ENCODE measurements at regions not wholly inside any gene's neighbourhood (a gene's known extent, or its start where the extent isn't known, plus 50 kb on each side); places are given as distances from the start of the nearest gene placed in this dataset.

DNA sequence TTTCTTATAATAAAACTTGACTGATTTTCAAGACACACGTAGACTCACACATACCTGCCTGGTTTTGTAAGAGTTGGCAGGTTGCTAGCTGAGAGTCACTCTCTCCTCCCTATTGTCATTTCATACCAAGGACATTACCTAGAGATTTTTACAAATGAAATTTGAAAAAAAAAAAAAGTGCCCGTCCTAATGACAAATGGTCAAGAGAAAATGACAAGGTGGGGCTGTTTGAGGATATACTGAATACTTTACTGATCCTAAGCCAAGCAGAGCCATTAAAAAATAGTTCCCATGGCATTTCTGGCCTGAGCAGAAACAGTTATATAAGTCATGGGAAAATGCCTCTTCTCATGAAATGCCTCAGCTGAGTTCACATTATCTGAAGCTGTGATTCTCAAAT, 150.2 kb downstream of the DYRK2 start (continued):
- TF ChIP-seq RBBP5 (IDR thresholded peaks at IDR 0.05; ENCODE audit: borderline replicate concordance, low read depth, low read length) = no peak

DNA sequence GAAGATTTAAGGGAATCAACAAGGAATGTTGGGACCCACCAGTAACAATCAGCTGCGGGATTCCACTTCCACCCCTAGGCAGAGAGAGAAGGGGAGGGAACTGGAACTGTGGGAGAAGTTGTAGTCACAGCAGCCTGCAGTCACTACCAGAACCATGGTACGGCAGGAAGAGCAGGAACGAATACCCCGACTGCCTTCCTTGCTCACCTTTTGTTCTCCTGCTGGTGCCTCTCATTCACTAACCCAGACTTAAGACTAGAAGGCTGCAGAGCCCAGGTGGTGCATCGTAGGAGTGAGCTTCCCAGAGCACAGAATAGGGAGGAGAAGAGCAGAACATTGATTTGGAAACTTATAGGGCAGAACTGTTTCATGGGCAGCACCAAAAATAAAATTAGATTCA, 154.2 kb downstream of the DYRK2 start:
- H3K4me1 ChIP-seq (replicated peaks in 1 of 4; ENCODE audit: control insufficient read depth in 3 of 4, insufficient read depth in 4 of 4, low read length in 3 of 4) = peaks cover 0 to 12% (median 3%) of the 10 kb centered on the region in 4 experiments; a peak in 3 of 7 replicates
- H3K4ac ChIP-seq (replicated peaks; ENCODE audit: insufficient read length, low read depth, low read length) = no peak overlapping the region
- ChIA-PET CTCF (ENCODE audit: partially characterized antibody) (no interaction called here), POLR2A (ENCODE audit: partially characterized antibody) (no interaction called here)
- H3K23me2 ChIP-seq (ENCODE audit: low read depth, low read length) = no peaks in the 10 kb centered on the region
- FAIRE-seq (no peak), DNase-seq (ENCODE audit: low read depth in 1 of 2, low spot score in 2 of 2) (no peak)
- peak overlapping the region; percentile 83; the same call in 1 of the 2 replicates for H2AFZ ChIP-seq (ENCODE audit: low read length)
- H4K5ac ChIP-seq (ENCODE audit: insufficient read length, low read depth, low read length) = no peak overlapping the region
- no peak overlapping the region for H2BK120ac ChIP-seq (replicated peaks; ENCODE audit: low read depth, low read length)
- H2AK5ac ChIP-seq (ENCODE audit: low read depth, low read length) = no peak overlapping the region
- H2BK15ac ChIP-seq (ENCODE audit: low read length) = no peak overlapping the region
- no peaks in the 10 kb centered on the region for H3K27me3 ChIP-seq (replicated peaks in 1 of 4; ENCODE audit: control insufficient read depth in 3 of 4, extremely low read depth in 1 of 4, insufficient read depth in 3 of 4, low read length in 3 of 4)
- no peaks in the 10 kb centered on the region for H3K79me1 ChIP-seq (ENCODE audit: low read depth, low read length)
- H3K4me2 ChIP-seq (ENCODE audit: insufficient read depth in 1 of 2, low read depth in 2 of 2, low read length in 2 of 2) = no peak overlapping the region
- no peak overlapping the region for H3K18ac ChIP-seq (ENCODE audit: extremely low read depth, low read length)
- H4K91ac ChIP-seq (replicated peaks; ENCODE audit: insufficient read length, low read length) = no peak overlapping the region
- H3K9ac ChIP-seq (replicated peaks in 1 of 4; ENCODE audit: extremely low read depth in 1 of 4, low read depth in 3 of 4, low read length in 3 of 4) = no peak overlapping the region
- H4K8ac ChIP-seq (ENCODE audit: extremely low read depth, insufficient read depth, low read length) = no peak overlapping the region
- H2BK5ac ChIP-seq (ENCODE audit: low read depth, low read length) = no peak overlapping the region
- WGBS, 2 experiments (ENCODE audit: extremely low coverage in 1 of 2, insufficient coverage in 1 of 2, insufficient read length in 1 of 2, insufficient replicate concordance in 2 of 2, low coverage in 1 of 2, low lambda C conversion rate in 2 of 2, missing lambda C conversion rate in 1 of 2) = 59% methylated on average over 5 of the region's 5 CpGs; no CpG with 5 or more reads in 1 of the 2 experiments
- no peaks in the 10 kb centered on the region for H4K20me1 ChIP-seq (replicated peaks in 1 of 2; ENCODE audit: control insufficient read depth in 1 of 2, insufficient read depth in 2 of 2, low read length in 2 of 2)
- no peak overlapping the region for H3K14ac ChIP-seq (ENCODE audit: insufficient read length)
- no peak overlapping the region for H2BK20ac ChIP-seq (ENCODE audit: low read length)
- no peak overlapping the region for H3K56ac ChIP-seq (replicated peaks; ENCODE audit: insufficient read length, low read depth, low read length)
- no peak overlapping the region for H2BK12ac ChIP-seq (ENCODE audit: low read depth, low read length)
- H3K9me3 ChIP-seq (ENCODE audit: insufficient read depth in 2 of 2, low read depth in 1 of 2, low read length in 1 of 2) = no peaks in the 10 kb centered on the region
- no peaks in the 10 kb centered on the region for H3K36me3 ChIP-seq (ENCODE audit: control insufficient read depth in 2 of 4, insufficient read depth in 4 of 4, low read length in 3 of 4)
- no peak overlapping the region for H3K27ac ChIP-seq (ENCODE audit: low read depth, low read length)
- no peaks in the 10 kb centered on the region for H3K79me2 ChIP-seq (ENCODE audit: control insufficient read depth in 1 of 2, insufficient read depth in 2 of 2, low read length in 2 of 2)
- no peak overlapping the region for H3K23ac ChIP-seq (ENCODE audit: insufficient read length)
- no peak overlapping the region for H3K4me3 ChIP-seq (ENCODE audit: extremely low read depth in 1 of 4, insufficient read depth in 2 of 4, low read depth in 3 of 4, low read length in 4 of 4)
- no peak for TF ChIP-seq JUND (IDR thresholded peaks at IDR 0.05; ENCODE audit: low read length)
- TF ChIP-seq, protein P1, sequence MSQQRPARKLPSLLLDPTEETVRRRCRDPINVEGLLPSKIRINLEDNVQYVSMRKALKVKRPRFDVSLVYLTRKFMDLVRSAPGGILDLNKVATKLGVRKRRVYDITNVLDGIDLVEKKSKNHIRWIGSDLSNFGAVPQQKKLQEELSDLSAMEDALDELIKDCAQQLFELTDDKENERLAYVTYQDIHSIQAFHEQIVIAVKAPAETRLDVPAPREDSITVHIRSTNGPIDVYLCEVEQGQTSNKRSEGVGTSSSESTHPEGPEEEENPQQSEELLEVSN (IDR thresholded peaks at IDR 0.05) = no peak
- no peak for TF ChIP-seq TAF1 (IDR thresholded peaks at IDR 0.05; ENCODE audit: low read depth, low read length)
- TF ChIP-seq, protein P2, sequence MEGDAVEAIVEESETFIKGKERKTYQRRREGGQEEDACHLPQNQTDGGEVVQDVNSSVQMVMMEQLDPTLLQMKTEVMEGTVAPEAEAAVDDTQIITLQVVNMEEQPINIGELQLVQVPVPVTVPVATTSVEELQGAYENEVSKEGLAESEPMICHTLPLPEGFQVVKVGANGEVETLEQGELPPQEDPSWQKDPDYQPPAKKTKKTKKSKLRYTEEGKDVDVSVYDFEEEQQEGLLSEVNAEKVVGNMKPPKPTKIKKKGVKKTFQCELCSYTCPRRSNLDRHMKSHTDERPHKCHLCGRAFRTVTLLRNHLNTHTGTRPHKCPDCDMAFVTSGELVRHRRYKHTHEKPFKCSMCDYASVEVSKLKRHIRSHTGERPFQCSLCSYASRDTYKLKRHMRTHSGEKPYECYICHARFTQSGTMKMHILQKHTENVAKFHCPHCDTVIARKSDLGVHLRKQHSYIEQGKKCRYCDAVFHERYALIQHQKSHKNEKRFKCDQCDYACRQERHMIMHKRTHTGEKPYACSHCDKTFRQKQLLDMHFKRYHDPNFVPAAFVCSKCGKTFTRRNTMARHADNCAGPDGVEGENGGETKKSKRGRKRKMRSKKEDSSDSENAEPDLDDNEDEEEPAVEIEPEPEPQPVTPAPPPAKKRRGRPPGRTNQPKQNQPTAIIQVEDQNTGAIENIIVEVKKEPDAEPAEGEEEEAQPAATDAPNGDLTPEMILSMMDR (IDR thresholded peaks at IDR 0.05; ENCODE audit: control extremely low read depth in 1 of 3, insufficient read depth in 1 of 3, low read depth in 1 of 3, low read length in 3 of 3) = no peak
- TF ChIP-seq, protein P3, sequence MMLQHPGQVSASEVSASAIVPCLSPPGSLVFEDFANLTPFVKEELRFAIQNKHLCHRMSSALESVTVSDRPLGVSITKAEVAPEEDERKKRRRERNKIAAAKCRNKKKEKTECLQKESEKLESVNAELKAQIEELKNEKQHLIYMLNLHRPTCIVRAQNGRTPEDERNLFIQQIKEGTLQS (IDR thresholded peaks at IDR 0.05; ENCODE audit: insufficient read depth, low read depth, low read length) = no peak
- no peak for TF ChIP-seq CBX8 (IDR thresholded peaks at IDR 0.05; ENCODE audit: borderline replicate concordance, low read depth, low read length)
- no peak for TF ChIP-seq EGR1 (IDR thresholded peaks at IDR 0.05; ENCODE audit: borderline replicate concordance, low read depth, low read length)
- no peak for TF ChIP-seq GTF2F1 (IDR thresholded peaks at IDR 0.05; ENCODE audit: borderline replicate concordance, low read depth, low read length)

Measured in H1 (cell line).